HG03571 (cell line): ENCODE measurements at regions not wholly inside any gene's neighbourhood (a gene's known extent, or its start where the extent isn't known, plus 50 kb on each side); places are given as distances from the start of the nearest gene placed in this dataset.
"Not testable (repeated sequence)": the region's sequence is repeated elsewhere in the genome, so short reads cannot be mapped to it uniquely, and the experiment has no call there.

Experiments
- ATAC-seq: cut with Tn5 transposase; IDR thresholded peaks from one replicate; pipeline ENCODE4 v1.9.1; 2021; ENCODE audit not compliant: unreplicated experiment

DNA sequence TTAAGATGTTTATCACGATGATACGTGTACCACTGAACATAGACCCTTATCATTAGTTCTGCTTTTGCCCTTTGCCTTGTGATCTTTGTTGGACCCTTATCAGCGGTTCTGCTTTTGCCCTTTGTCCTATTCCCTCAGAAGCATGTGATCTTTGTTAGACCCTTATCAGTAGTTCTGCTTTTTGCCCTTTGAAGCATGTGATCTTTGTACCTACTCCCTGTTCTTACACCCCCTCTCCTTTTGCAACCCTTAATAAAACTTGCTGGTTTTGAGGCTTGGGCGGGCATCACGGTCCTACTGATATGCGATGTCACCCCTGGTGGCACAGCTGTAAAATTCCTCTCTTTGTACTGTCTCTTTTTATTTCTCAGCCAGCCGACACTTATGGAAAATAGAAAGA is 117.0 kb downstream of the SDHAF3 start:
- not testable (repeated sequence) for ATAC-seq

DNA sequence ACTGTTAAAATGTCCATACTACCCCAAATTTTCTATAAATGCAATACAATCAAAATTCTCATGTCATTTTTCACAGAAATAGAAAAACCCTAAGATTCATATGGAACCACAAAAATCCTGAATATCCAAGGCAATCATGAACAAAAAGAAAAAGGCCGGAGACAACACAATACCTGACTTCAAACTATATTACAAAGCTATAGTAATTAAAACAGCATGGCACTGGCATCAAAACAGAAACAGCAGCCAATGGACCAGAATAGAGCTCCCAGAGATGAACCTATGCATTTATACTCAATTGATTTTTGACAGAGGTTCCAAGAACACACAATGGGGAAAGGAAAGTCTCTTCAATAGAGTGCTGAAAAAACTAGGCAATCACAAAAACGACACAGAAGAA is 128.8 kb downstream of the SDHAF3 start:
- no peak for ATAC-seq

GRCh38 chr7:97258187-97258586 is 140.7 kb downstream of the SDHAF3 start:
- ATAC-seq = not testable (repeated sequence)

- no peak for ATAC-seq
Observed at GRCh38 chr7:97269741-97270140, 152.2 kb downstream of the SDHAF3 start.

DNA sequence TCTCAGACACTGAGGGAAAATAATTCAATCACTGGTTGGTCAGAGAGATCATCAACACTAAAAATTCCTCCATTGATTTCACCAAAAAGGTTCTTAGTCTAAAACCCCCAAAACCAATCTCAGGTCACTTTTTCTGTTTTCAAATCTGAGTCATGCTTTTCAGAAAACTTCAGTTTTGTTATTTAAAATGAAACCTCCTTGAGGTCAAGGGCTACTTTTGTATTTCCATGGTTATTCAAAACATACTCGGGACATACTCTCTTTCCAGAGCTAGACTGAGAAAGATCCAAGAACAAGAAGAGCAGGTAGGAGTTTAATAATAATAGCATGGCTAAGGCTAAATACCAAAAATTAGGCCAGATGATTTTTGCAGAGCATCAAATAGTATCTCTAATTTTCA is 152.8 kb downstream of the SDHAF3 start:
- ATAC-seq = no peak

GRCh38 chr7:97271619-97272018 is 154.1 kb downstream of the SDHAF3 start:
- ATAC-seq = no peak

- ATAC-seq = no peak
Observed at GRCh38 chr7:97272237-97272975, 154.9 kb downstream of the SDHAF3 start.

DNA sequence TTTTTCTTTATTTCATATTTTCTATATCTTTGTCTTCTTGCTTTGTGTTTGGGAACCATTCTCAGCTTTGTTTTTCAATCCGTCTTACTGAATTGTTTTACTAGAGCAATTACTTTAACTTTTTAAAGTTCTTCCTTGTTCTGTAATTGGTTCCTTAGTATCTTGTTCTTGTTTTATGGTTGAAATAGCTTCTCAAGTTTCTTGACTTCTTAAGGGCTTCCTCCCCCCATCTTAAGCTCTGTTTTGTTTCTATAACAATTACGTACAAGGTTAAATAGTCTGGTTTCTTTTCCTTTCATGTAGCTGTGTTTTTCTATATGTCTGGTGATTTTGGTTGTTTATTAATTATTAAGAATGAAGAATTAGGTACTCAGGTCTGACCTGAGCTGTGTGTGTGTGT is 158.0 kb downstream of the SDHAF3 start:
- no peak for ATAC-seq

DNA sequence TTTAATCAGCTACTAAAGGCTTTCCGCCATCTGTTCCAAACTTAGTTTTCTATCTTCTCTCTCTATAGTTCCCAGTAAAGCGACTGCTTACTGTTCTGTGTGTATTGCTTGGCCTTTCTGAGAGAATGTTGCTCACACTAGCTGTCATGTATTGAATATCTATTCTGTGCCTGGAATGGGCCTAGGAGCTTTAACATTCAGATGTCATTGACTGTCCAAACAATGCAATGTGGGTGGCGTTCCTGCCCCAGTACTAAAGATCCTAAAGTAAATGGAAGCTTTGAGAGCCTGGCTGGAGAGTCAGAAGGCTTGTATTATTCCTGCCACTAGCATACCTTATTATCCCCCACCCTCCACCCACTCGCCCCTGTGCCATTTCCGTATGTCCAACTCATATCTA is 163.5 kb downstream of the SDHAF3 start:
- no peak for ATAC-seq

GRCh38 chr7:97285348-97285747 is 167.8 kb downstream of the SDHAF3 start:
- ATAC-seq = no peak

- no peak for ATAC-seq
Observed at GRCh38 chr7:97293031-97293430, 175.5 kb downstream of the SDHAF3 start.

GRCh38 chr7:97298561-97298960 is 181.1 kb downstream of the SDHAF3 start:
- ATAC-seq = no peak

DNA sequence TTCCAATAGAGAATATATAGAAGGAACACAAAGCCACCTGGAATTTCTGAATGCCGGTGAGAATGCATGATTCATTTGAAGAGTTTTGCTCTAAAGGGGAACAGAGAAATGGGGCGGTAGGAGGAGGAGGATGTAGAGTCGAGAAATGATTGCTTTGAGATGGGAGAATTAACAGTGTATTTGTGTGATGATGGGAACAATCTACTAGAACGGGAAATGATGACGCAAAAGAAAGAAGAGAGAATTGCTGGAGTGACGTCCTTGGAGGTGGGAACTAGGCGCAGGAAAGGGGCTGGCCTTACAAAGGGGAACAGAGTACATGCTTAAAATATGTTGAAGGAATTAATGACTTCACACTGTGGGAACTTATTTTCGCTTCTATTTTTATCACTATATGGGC is 188.1 kb downstream of the SDHAF3 start:
- no peak for ATAC-seq

GRCh38 chr7:97307521-97308108 is 190.1 kb downstream of the SDHAF3 start:
- no peak for ATAC-seq

- no peak for ATAC-seq
Observed at GRCh38 chr7:97313900-97314299, 196.4 kb downstream of the SDHAF3 start.

- ATAC-seq = no peak
Observed at GRCh38 chr7:97317575-97317974, 200.1 kb downstream of the SDHAF3 start.

- not testable (repeated sequence) for ATAC-seq
Observed at GRCh38 chr7:97329871-97330270, 212.4 kb downstream of the SDHAF3 start.

DNA sequence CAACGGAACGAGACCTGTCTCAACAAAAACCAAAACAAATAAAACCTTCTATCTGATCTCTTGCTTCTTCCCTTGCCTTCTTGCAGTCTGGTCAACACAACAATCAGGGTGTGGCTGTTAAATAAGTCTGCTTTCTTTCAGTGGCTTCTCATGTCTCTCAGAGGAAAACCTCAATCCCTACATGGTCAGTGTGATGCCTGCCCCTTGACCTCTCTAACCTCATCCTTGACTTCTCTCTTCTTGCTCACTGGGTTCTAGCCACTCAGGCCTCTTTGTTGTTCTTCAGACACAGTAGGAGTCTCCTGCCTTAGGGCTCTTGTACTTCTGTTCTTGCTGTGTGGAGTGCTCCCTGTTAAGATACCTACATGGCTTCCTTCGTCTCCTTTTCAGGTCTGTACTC is 220.4 kb downstream of the SDHAF3 start:
- no peak for ATAC-seq

- ATAC-seq = no peak
Observed at GRCh38 chr7:97342512-97342911, 225.0 kb downstream of the SDHAF3 start.

DNA sequence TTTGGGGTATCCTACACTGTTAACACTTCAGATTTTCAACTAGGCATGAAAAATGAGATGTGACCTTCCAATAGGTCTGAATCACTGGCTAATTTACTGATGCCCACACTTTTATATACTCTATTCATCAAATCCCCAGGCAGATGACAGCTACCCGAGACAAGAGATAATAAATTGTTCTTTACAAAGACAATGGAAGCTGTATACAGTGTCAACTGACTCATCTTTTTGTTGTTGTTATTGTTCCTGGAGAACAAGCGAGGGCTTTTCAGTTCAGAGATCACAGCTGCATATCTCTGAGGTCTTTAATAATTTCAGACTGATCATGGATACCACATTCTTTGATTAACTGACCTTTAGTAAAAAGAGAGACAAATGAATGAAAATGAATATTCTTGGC is 228.9 kb downstream of the SDHAF3 start:
- no peak for ATAC-seq

DNA sequence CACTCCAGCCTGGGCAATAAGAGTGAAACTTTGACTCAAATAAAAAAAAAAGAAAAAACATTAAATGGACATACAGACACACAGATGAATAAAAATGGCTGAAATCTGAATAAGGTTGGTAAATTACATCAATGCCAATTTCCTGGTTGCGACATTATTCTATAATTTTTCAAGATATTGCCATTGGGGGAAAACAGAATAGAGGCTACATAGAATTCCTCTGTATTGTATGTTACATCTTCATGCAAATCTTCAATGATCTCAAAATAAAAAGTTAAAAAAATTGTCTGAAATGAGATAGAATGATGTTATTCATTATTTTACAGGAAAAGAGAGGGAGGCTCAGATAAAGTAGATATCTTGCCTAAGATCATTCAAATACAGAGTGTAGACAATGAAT is 234.0 kb downstream of the SDHAF3 start:
- ATAC-seq = no peak

- no peak for ATAC-seq
Observed at GRCh38 chr7:97357459-97357858, 240.0 kb downstream of the SDHAF3 start.

DNA sequence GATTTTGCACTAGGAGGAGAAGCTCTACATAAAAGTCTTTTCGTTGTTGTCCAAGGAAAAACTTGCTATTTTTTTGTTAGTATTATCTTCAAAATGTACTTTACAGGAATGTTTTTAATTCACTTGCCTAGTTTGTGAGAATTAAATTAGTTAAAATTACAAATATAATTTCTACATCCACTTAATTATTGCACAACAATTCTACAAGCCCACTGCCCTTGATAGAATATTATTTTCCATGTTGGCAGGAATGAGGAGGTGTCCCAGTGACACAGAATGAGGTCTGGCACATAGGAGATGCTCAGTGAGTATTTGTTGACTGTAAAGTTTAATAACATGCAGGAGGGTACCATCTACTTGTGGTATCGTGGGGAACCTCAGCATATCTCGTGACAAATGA is 255.4 kb downstream of the SDHAF3 start:
- ATAC-seq = no peak
